ENCODE measurements at regions not wholly inside any gene's neighbourhood (a gene's known extent, or its start where the extent isn't known, plus 50 kb on each side); places are given as distances from the start of the nearest gene placed in this dataset.
"Not testable (repeated sequence)": the region's sequence is repeated elsewhere in the genome, so short reads cannot be mapped to it uniquely, and the experiment has no call there.

DNA sequence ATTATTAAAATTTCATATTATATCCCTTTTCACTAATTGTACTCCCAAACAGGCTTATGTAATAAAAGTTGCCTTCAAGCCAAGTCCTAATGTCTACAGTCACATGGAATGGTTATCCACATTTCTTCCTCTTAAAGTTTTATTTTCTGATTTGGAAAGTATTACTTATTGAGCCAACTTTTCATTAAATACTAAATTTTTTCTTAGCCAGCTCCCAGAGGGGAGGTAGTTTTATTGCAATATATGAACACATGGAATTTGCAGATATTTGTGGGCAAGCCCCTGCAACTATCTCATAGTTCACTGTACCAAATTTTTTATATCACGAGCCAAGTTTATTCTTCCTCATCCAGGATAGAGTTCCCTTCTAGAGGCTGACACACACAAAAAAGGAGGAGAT is 332.8 kb upstream of the PTGER4 start:
- no peak for DNase-seq

DNA sequence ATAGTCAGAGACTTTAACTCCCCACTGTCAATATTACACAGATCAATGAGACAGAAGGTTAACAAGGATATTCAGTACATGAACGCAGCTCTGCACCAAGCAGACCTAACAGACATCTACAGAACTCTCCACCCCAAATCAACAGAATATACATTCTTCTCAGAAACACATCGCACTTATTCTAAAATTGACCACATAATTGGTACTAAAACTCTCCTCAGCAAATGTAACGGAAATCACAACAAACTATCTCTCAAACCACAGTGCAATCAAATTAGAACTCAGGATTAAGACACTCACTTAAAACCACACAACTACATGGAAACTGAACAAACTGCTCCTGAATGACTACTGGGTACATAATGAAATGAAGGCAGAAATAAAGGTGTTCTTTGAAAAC is 341.3 kb upstream of the PTGER4 start:
- DNase-seq = not testable (repeated sequence)

DNA sequence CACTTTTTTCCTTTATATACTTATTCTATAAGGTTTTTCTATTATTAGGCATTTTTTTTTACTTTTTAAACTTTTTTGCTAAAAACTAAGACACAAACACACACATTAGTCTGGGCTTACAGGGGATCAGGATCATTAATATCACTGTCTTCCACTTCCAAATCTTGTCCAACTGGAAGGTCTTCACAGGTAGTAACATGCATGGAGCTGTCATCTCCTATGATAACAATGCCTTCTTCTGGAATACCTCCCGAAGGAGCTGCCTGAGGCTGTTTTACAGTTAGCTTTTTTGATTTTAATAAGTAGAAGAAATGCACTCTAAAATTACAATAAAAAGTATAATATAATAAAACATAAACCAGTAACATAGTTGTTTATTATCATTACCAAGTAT is 345.5 kb upstream of the PTGER4 start:
- no peak for DNase-seq

DNA sequence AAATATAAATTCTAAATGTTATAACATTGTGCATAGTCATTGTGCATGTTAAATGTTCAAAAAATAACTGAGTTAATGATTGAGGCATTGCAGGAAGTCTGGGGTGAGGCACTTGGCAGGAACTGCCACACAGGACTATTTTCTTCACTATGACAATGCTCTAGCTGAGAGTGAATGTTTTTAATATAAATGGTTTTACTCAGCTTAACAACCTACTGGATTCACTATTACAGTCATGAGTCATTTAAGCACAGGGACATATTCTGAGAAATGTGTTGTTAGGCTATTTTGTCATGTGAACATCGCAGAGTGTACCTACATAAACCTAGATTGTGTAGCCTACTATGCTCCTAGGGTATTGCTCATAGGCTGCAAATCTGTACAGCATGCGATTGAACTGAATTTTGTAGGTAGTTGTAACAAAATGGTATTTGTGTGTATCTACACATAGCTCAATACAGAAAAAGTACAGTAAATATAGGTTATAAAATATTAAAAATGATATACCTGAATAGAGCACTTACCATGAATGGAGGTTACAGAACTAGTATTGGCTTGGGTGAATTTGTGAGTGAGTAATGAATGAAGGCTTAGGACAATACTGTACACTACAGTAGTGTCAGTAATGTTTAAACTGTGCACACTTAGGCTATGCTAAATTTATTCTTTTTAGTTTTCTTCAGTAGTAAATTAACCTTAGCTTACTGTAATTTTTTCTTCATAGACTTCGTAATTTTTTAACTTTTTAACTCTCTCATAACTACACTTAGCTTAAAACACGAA is 346.1 kb upstream of the PTGER4 start:
- DNase-seq = no peak

DNA sequence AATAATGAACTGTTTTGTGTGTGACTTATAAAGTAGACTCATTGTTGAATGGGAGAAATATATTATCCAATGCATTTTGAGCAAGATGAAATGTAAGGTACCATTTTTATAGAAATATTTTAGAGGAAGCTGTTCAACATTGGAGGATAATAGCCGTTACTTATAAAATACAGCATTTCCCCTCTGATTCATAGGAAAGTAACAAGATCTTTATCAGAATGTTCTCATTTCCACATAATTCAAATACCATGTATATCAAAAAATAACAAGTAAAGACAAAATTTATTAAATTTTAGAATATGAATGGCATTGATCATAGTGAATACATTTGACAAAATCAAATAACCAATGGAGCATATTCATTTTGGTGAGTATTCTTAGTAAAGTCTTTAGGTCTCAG is 346.7 kb upstream of the PTGER4 start:
- DNase-seq = no peak

DNA sequence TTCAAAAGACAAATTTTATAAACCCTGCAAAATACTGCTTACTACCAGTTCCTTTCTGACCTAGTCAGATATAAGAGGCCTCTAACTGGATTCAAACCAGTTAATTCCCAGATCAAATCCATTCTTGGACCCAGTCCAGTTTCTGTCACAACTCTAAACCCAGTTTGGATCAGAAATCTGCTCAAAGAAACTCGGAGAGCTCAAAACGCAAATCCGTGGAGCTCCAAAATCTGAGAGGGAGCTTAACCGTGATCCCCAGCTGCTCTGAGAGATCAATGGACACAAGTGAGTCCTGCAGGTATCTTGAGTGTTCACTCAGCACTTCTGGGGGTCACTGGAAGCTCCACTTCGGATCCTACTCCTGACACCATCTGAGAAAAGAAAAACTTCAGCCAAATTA is 348.1 kb upstream of the PTGER4 start:
- no peak for DNase-seq

DNA sequence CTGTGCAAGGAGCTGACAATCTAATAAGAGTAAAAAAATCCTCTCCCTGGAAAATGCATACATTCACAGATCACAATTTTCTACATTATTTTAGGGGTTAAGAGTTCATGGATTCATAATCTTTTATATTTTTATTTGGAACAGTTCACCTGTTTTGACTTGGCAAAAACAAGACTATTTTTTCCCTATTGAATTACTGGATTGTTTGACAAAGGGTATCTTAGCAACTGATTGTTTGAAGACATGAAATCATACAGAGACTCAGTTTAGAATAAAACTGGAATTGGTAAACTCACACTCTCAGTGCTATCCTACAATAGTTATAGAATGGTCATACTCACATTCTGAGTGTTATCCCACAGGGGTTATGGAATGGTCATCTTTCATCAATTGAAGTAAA is 358.2 kb upstream of the PTGER4 start:
- DNase-seq = no peak

DNA sequence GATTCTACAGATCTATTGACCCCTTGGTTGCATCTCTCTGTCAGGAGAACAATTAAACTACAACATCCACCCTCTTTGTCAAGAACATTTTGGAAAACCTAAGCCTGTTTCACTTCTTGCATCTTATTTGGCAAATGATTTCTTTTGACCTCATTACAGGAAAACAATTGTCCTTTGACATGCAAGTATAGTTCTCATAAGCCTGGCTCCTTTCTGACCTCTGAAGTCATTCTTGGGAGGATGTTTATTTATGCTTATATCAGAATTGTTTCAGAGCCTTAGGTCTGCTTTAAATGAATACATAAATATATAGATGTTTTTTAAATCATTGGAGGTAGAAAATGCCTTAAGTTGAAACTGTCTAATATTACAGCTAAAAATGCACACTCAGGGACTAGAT is 361.3 kb upstream of the PTGER4 start:
- no peak for DNase-seq

DNA sequence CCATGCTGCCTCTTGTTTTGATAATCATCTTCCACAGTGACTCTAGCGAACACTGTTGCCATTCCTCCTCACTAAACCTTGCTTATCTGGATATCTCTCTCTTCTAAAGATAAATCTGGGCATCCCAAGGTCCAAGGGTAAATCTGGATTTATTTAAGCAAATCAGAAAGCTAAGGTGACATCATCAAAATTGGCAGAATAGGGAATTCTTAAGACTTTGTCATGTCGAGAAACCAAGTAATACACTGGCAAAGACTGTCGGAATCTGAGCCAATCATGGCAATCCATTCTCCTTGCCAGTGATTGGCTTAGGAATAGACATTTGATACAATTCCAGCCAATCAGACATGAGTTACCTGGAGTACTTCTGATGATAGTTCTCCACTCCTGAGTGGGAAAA is 362.7 kb upstream of the PTGER4 start:
- DNase-seq = no peak

DNA sequence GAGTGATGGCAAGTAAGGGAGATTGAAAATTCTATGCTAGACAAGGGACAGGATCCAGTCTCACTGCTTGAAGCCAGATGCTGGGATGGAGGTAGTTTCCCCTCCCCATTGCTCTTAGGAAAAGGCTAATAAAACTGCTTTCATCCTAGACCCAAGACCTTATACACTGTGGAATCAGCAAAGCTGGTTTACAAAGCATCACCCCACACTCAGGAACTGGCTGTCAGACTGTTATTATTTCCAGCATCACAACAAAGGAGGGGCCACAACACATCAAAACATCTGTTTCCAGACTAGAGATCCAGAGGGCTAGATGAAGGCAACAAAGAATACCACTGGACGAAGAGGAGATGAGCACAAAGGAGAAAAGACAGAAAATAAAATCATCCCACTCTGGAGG is 364.6 kb upstream of the PTGER4 start:
- no peak for DNase-seq

DNA sequence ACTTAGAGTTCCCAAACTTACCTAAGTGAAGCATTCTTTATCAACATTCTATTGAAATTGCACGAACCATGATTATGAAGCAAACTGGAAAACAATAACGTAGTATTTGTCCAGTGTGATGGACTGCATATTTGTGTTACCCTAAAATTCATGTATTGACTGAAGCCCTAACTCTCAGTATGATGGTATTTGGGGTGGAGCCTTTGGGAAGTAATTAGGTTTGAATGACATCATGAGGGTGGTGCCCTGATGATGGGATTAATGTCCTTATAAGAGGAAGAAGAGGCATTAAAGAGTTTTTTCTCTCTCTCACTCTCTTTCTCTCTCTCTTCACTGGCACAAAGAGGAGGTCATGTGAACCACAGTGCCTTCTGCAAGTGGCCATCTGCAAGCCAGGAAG is 365.4 kb upstream of the PTGER4 start:
- DNase-seq = no peak

DNA sequence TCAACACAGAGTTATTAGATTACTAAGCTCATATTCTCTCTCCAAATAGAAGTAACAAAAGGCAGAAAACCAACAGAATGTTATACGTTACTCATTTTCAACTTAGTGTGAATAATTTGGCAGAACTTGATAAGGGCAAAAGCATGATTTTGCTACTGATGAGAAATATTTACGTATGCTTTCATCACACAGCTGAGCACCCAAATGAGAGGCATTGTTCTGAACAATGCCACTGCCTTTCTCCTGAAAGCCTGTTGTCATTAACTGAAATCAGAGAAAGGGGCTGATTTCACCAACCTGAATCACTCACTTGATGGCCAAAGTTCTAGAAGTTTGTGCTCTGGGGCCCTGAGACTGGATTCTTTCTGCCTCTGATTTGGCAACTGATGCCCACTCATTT is 367.5 kb upstream of the PTGER4 start:
- DNase-seq = no peak

DNA sequence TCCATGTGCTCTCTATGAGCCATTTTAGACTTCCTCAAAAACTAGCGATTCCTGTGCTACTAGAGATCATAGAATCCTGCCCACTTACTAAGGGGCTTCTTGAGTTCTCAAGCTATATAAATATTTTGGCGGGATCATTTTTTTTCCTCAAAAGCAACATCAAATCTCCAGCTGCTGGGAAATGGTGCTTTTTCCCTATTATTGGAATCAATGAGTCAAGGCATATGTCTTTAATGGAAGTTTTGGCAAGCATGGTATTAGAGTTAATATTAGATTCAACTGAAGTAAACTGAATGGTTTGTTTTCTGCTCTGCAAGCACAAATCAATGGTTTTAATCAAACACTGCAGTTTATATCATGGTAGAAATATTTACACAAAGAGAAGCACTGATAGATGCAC is 369.9 kb upstream of the PTGER4 start:
- no peak for DNase-seq

DNA sequence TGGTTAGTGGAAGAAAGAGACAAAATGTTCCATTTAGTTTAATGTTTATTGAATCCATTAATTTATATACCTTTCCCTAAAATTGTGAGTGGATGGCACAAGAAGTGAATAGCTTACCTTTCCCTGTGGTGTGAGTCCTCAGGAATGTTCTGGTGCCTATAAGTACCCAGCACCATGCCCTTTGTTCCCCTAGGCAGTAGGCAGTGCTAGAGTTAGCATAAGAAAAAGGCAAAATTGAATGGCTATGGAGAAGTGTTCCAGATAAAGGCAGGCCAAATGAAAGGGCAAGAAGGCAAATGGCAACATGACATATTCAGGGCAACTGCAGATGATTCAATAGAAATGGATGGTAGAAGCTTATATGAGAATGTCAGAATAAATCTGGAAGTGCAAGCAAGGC is 370.8 kb upstream of the PTGER4 start:
- DNase-seq = no peak

DNA sequence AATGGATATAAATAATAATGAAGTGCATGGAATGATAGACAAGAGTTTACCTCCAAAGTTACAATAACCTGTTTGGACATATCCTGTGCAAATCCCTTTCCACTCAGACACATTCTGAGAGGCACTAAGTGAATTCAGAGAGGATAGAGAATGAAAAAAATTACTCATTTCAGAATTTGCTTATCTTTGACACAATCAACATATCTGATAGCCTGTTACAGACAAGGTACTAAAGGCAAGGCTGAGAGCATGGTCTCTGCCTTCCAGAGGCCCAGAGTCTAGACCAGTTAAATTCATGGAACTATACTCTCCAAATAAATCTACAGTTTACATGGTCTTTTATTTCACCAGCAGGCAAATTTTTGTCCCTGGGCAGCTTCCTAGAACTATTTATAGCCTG is 371.8 kb upstream of the PTGER4 start:
- no peak for DNase-seq

DNA sequence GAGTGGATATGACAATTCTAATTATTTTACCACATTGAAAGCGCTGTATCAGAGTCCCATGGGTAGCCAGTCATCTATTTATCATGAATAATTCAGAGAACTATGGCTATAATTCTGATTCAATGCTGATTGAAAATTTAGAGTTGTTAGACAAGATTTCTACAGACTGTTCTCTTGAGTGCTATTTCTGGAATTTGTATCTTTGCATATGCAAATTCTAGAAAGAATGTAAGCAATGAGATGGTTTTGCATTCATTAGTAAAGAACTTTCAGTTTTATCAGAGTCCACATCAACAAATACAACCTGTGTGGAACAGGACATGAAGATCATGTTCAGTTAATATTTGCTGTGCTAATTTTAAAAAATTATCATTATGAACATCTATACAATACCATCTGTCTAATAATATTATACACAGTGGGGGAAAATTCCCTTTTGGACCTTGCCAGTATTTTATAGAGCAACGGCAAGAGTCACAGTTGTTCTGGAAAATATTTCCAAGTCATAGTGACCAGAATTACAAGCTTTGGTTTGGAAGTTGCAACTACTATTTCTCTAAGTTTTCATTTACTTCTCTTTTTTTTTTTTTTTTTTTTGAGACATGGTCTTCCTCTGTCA is 372.7 kb upstream of the PTGER4 start:
- no peak for DNase-seq

DNA sequence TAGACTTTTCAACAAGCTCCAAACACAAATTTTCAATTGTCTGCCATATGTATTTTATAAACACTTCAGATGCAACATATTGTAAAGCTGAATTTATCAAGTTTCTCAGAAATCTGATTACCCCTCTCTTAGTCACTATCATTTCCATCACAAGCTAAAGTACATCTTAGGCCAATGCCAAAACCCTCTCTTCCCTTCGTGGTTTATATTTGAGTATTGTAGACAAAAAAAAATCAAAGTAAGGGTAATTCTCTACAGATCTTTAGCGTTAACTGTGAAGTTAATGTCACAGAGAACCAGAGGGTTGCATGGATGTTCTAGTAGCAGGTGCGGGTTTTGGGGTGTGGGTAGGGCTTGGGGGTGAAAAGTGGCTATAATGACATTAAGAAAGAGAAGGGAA is 387.7 kb upstream of the PTGER4 start:
- no peak for DNase-seq

DNA sequence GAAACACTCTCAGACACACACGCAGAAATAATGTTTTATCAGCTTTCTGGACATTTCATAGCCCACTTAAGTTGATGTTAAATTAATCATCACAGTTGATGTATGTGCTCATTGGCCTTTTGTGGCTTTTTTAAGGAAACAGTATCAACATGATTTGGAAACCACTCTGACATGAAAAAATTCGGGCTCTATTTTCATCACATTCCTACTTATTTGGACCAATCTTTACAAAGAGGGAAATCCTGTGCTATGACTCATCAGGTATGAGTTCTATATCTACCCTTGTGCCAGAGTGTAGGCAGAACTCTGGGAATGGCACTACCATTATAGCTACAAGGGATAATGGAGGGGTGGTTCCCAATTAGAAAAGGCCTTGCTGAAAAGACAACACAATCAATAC is 388.4 kb upstream of the PTGER4 start:
- DNase-seq = no peak

DNA sequence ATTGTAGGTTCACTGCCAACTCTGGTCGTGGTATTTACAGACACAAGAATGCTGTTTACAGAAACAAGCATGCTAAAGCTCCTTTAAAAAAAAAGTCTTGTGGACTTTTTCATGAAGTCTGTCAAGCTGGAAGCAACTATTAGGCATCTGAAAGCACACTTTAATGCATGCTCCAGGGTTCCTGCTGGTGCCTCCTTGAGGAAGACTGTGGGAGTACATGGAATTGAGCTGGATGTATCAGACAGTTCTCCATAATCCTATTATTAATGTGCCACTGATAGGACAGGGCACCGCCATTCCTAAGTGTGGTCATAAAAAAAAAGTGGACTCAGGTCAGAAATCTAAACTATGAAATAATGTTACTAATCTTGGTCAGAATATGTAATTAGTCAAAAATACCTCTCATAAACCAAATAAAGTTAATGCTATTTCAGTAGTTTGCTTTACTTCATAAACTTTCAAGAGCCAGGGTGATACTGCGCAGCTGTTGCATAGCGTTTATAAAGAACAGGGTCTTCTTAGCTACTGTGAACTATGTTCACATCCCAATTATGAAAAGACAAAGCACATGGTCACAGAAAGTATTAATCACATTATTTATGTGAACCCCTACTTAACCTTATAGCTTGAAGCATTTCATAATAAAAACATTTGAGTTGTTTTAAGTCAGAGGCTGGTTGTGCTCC is 390.8 kb upstream of the PTGER4 start:
- no peak for DNase-seq

DNA sequence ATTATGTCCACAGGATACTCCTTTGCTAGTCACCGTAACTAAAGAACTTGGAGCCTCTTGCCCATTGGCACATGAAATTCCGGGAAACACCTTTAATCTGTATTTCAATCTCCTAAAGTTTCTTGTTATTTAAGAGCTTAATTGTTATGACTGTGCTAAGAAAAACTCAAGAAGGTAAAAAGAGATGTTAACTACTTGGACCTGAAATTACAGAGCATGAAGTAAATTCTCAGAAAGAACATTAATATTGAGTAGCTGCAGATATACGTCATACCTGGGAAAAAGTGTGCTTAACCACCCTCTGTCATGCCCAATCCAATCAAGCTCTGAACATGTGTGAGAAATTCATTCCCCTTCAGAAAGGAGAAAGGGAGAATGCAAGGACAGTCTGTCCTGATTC is 394.9 kb upstream of the PTGER4 start:
- DNase-seq = no peak

DNA sequence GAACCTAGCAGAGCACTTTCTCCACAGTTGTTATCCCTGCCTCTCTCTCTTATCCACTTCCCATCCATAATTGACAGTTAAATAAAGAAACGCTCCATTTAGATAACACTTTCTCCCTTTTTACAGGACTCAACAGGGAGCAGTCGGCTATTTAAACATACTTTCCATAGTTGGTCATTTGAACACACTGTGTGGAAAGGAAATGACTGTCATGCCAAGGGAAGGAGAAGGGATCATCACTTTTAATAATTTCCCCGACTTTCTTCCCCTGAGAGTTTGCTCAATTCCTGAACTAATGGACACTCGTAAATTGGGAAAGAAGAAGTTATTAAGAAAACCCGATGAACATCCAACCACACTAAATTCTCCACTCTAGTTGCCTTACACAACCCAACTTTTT is 400.8 kb upstream of the PTGER4 start:
- no peak for DNase-seq

DNA sequence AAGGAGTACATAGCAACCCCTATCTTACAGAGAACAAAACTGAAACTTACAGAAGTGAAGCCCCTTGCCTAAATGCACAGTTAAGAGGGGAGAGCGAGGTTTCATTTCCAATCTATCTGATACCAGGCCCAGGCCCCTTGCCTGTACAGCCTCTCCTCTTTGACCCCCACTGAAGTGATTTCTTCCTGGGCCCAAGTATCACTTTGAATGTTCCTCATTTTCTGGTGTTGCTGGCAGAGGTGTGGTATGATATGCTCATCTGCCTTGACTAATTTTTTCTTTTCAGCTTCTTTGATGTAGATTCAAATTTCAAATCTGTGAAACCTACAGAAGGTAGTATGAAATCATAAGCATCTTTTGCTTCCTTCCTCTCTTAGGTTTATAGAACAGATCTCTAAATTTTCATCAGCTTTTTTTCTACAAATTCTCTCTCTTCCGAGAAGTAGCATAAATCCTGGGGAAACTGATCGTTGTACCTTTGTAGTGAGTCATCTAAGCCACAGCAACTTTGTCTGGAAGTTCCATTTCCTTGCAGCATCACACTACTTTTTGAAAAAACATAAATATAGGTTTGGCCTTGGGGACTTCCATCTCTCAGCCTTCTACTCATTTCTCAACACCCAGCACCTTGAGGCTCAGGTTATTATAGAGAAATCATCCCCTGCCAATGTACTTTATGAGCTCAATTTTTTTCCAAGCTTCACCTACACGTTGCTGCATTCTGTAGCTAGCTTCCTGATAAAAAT is 402.4 kb upstream of the PTGER4 start:
- DNase-seq = peak; percentile 55 to 61

DNA sequence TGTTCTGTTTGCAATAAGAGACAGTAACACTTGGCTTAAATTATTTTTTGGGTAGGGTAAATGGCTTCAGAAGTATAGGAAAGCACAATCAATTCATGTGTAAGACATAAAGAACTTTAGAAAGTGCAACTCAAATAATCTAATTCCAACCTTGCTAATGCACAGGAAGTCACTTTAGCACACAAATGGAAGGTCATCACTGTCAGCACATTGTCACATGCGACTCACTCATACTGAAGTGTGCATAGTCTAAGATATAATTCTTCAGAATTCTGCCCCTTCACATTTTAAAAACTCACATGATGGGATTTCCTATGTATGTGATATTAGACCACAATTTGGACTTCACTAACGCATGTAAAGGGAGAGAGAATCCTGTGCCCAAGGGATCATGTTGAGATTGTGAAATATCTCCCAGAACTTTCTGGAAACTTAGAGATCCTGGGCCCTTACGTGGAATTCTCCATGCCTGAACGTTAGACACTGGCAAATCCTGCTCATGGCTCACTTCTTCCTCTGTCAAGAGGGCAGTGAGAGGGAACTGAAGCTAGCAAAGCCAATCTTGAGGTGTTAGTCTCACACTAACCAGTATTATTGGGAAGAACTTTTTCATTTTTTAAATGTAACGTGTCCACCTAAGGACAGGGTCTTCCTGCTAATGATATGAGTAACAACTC is 403.2 kb upstream of the PTGER4 start:
- DNase-seq = peak in 1 of 2 experiments; percentile 35

Data from activated T-cell treated with anti-CD3 and anti-CD28 coated beads, Interleukin-2, amount 50 U/mL, for 48 hours (primary cell).